HepG2 (cell line): ENCODE measurements at regions not wholly inside any gene's neighbourhood (a gene's known extent, or its start where the extent isn't known, plus 50 kb on each side); places are given as distances from the start of the nearest gene placed in this dataset.
A peak's percentile ranks its signal among the peaks of the same experiment; 100 is the strongest.

Experiments
- ADNP ChIP-seq: sonication (generic); formaldehyde crosslinking; IDR thresholded peaks from 2 replicates; pipeline ENCODE4 v1.4.0; 2020; ENCODE audit warnings: missing genetic modification reagents
- BCL6 ChIP-seq: IDR thresholded peaks from 2 replicates; pipeline ENCODE4 v1.6.1; 2016; ENCODE audit warnings: missing genetic modification reagents, missing compliant biosample characterization
- CTCF ChIP-seq: sonication (generic); formaldehyde crosslinking; IDR thresholded peaks from 2 replicates; pipeline ENCODE4 v1.5.0; 2020; ENCODE audit warnings: mild to moderate bottlenecking, missing genetic modification reagents, moderate library complexity
- MAZ ChIP-seq, 2 experiments: sonication (generic) in 1 of 2; formaldehyde crosslinking in 1 of 2; IDR thresholded peaks; 2 replicates each; pipeline versions ENCODE4 v1.5.0 to v1.6.1; 2012 to 2020; ENCODE audit warnings: low read depth in 2 of 2, mild to moderate bottlenecking in 2 of 2, borderline replicate concordance in 1 of 2, improper control_type of control experiment in 1 of 2, low read length in 1 of 2, missing genetic modification reagents in 1 of 2, moderate library complexity in 1 of 2
- MTF2 ChIP-seq: sonication (generic); formaldehyde crosslinking; IDR thresholded peaks from 2 replicates; pipeline ENCODE4 v1.5.0; 2020; ENCODE audit warnings: missing genetic modification reagents, borderline replicate concordance
- ZNF768 ChIP-seq: sonication (generic); formaldehyde crosslinking; IDR thresholded peaks from 2 replicates; pipeline ENCODE4 v1.4.0; 2020; ENCODE audit warnings: missing genetic modification reagents

- TF ChIP-seq ADNP (CRISPR knock-in tag) (no peak), ZNF768 (CRISPR knock-in tag) (no peak), MAZ (IDR thresholded peaks at IDR 0.05; ENCODE audit: borderline replicate concordance, low read depth, low read length) (no peak), MAZ (CRISPR knock-in tag; IDR thresholded peaks at IDR 0.05; ENCODE audit: low read depth) (no peak), BCL6 (peak; percentile 33), MTF2 (CRISPR knock-in tag) (no peak), CTCF (CRISPR knock-in tag) (no peak)
These were observed 101.5 kb downstream of the BMP4 start for GRCh38 chr14:53855127-53855526.
